Mucosa of descending colon (tissue), 3 donors: ENCODE measurements at regions not wholly inside any gene's neighbourhood (a gene's known extent, or its start where the extent isn't known, plus 50 kb on each side); places are given as distances from the start of the nearest gene placed in this dataset.
"Not testable (repeated sequence)": the region's sequence is repeated elsewhere in the genome, so short reads cannot be mapped to it uniquely, and the experiment has no call there.

ENCODE experiments used
- ATAC-seq: fragments of 200-7000 bp; cut with Tn5 transposase; one replicate; pipeline ENCODE4 v1.9.1; 2020; ENCODE audit warnings: mild to moderate bottlenecking, moderate library complexity
- DNase-seq, 3 donors: peaks; one replicate each; pipeline ENCODE4 v3.0.0-alpha.2; 2020
- H3K36me3 ChIP-seq: fragments of 200-600 bp; one replicate; pipeline ENCODE4 v1.8.0; 2021; ENCODE audit warnings: low read depth, mild to moderate bottlenecking
- H3K4me1 ChIP-seq: fragments of 200-600 bp; one replicate; pipeline ENCODE4 v1.8.0; 2021; ENCODE audit warnings: low read depth, mild to moderate bottlenecking
- H3K4me3 ChIP-seq: fragments of 200-600 bp; one replicate; pipeline ENCODE4 v1.8.0; 2021; ENCODE audit warnings: mild to moderate bottlenecking
- H3K9me3 ChIP-seq: fragments of 200-600 bp; one replicate; pipeline ENCODE4 v1.8.0; 2021; ENCODE audit warnings: mild to moderate bottlenecking
- intact Hi-C, 2 donors: fragments of 100-400 bp; cut with DNase I in 1 of 2; cut with micrococcal nuclease in 1 of 2; formaldehyde crosslinking; loops; one replicate each; pipeline versions ENCODE4 v1.11.0 to v1.11.1; 2022; cut with DNase I, micrococcal nuclease
- TF ChIP-seq, protein P1 (sequence below): fragments of 200-600 bp; IDR thresholded peaks from one replicate; pipeline ENCODE4 v1.8.0; 2022; ENCODE audit warnings: antibody characterized with exemption, mild to moderate bottlenecking
- donor health status: DM: no; HTN: no; CAD: no; lungs with moderate emphysema.
- donor health status: DM: no; HTN: no; CAD: no.
- donor health status: DM: no; HTN: yes; CAD: no.

DNA sequence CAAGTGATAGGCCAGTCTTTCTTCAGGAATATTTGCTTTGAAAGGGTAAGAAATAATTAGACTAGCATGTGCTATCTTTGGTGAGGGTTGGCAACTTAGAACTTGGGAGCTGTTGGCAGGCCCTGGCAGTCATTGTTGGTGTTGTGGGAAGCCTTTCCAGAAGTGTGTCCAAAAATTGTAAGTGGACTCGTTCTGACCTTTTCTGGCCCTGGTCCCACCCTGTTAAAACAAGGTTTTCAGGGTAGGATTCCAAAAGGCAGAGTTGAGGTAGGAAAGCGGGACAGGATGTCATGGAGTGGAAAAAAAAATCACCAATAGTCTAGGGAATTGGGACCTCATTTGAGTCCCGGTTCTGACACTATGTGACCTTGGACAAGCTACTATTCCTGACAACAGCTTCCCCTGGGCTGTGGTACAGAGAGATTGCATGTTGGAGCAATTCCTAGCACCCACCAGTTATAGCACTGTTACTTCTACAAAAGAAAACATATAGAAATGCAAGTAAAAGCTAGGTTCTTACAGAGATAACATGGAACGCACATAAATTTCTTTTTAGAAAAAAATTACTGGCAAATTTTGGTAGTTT is 299.3 kb upstream of the DDI1 start:
- ATAC-seq = no peak
- TF ChIP-seq, protein P1, sequence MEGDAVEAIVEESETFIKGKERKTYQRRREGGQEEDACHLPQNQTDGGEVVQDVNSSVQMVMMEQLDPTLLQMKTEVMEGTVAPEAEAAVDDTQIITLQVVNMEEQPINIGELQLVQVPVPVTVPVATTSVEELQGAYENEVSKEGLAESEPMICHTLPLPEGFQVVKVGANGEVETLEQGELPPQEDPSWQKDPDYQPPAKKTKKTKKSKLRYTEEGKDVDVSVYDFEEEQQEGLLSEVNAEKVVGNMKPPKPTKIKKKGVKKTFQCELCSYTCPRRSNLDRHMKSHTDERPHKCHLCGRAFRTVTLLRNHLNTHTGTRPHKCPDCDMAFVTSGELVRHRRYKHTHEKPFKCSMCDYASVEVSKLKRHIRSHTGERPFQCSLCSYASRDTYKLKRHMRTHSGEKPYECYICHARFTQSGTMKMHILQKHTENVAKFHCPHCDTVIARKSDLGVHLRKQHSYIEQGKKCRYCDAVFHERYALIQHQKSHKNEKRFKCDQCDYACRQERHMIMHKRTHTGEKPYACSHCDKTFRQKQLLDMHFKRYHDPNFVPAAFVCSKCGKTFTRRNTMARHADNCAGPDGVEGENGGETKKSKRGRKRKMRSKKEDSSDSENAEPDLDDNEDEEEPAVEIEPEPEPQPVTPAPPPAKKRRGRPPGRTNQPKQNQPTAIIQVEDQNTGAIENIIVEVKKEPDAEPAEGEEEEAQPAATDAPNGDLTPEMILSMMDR = no peak
- intact Hi-C loops = no loop called here

DNA sequence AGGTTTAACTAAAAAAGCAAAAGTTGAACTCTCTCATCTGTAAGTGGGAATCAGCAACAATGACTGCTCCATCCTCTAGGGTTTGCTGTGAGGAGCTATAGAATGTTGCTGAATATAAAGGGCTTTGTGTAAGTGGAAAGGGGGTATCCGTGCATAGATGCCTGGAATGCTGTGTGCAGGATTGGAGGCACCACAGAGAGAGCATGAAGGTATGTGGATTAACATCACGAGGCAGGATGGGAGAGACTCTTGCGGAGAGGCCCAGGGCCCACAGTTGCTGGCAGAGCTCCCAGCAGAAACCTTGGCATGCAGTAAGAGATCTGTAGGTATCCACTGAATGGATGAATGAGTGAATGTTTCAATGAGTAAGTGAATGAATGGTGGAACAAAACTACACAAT is 298.7 kb upstream of the DDI1 start:
- intact Hi-C loops = no loop called here
- ATAC-seq = no peak
- Histone ChIP-seq H3K4me3 (no peak overlapping the region), H3K36me3 (no peaks in the 10 kb centered on the region), H3K9me3 (no peaks in the 10 kb centered on the region), H3K4me1 (peaks cover 3% of the 10 kb centered on the region)
- TF ChIP-seq, protein P1 = no peak
- no peak for DNase-seq

More for the DNA sequence above, 299.3 kb upstream of the DDI1 start:
- Histone ChIP-seq H3K4me3 (no peak overlapping the region), H3K9me3 (no peaks in the 10 kb centered on the region), H3K36me3 (no peaks in the 10 kb centered on the region), H3K4me1 (peaks cover 3% of the 10 kb centered on the region)
- no peak for DNase-seq

DNA sequence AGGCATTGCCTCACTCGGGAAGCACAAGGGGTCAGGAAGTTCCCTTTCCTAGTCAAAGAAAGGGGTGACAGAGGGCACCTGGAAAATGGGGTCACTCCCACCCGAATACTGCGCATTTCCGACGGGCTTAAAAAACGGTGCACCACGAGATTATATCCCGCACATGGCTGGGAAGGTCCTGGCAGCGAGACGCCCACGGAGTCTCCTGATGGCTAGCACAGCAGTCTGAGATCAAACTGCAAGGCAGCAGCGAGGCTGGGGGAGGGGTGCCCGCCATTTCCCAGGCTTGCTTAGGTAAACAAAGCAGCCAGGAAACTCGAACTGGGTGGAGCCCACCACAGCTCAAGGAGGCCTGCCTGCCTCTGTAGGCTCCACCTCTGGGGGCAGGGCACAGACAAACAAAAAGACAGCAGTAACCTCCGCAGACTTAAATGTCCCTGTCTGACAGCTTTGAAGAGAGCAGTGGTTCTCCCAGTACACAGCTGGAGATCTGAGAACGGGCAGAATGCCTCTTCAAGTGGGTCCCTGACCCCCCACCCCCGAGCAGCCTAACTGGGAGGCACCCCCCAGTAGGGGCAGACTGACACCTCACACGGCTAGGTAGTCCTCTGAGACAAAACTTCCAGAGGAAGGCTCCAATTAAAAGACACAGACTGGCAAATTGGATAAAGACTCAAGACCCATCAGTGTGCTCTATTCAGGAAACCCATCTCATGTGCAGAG is 297.2 kb upstream of the DDI1 start:
- H3K9me3 ChIP-seq, ATAC-seq, intact Hi-C loops, H3K4me3 ChIP-seq, H3K36me3 ChIP-seq, H3K4me1 ChIP-seq: not testable (repeated sequence)
- DNase-seq = peak; percentile 23 to 57 (median 42)

DNA sequence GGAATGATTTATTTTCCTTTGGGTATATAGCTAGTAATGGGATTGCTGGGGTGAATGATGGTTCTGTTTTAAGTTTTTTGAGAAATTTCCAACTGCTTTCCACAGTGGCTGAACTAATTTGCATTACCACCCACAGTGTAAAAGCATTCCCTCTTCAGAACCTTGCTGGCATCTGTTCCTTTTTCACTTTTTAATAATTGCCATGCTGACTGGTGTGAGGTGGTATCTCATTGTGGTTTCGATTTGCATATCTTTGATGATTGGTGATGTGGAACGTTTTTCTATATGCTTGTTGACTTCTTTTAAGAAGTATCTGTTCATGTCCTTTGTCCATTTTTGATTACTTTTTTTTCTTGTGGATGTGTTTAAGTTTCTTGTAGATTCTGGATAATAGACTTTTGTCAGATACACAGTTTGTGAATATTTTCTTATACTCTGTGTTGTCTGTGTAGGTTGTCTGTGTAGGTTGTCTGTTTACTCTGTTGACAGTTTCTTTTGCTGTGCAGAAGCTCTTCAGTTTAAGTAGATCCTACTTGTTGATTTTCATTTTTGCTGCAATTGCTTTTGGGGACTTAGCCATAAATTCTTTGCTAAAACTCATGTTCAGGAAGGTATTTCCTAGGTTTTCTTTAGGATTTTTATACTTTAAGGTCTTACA is 291.8 kb upstream of the DDI1 start:
- Histone ChIP-seq H3K36me3 (no peaks in the 10 kb centered on the region), H3K9me3 (no peaks in the 10 kb centered on the region), H3K4me3 (no peak overlapping the region), H3K4me1 (no peaks in the 10 kb centered on the region)
- no peak for DNase-seq
- TF ChIP-seq, protein P1 = no peak
- intact Hi-C loops = no loop called here
- no peak for ATAC-seq

DNA sequence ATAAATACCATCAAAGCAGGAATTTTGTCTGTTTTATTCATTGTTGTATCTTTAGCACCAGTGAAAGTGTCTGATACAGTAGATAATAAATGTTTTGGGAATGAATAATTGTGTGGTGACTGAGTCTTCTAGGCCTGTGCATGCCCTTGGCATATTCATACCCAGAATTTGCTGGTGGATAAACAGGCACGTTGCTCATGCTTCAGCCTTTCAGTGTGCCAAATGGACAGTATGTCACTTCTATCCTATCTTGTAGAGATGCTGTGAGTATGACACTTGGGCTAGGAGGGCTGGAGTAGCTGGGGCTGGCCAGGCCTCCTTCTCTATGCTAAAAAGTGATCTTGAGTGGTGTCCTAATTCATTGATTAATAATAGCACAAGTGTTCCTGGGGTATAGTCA is 287.3 kb upstream of the DDI1 start:
- Histone ChIP-seq H3K36me3 (no peaks in the 10 kb centered on the region), H3K4me1 (no peaks in the 10 kb centered on the region), H3K9me3 (no peaks in the 10 kb centered on the region), H3K4me3 (no peak overlapping the region)
- ATAC-seq (no peak), DNase-seq (no peak)
- intact Hi-C loops = no loop called here
- TF ChIP-seq, protein P1 = no peak

DNA sequence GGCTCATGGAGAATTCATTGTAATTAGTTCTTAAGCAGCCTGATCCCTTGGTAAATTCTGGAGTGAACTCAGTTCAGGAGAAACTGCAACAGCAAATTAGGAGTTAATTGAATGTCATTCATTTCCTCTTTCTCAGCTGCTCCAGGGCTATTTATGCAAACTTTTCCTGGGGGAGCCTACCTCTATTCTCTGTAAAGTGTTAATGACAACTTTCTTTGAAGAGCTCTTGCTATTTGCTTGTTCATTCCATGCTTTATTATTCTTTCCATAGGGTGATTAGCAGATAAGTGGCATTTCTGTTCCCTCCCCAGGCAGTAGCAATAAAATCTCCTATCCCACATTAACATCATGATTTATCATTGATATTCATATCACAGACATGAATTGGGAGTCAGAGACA is 267.6 kb upstream of the DDI1 start:
- intact Hi-C loops = no loop called here
- Histone ChIP-seq H3K4me1 (no peaks in the 10 kb centered on the region), H3K9me3 (no peaks in the 10 kb centered on the region), H3K36me3 (no peaks in the 10 kb centered on the region), H3K4me3 (no peak overlapping the region)
- no peak for ATAC-seq
- TF ChIP-seq, protein P1 = no peak
- no peak for DNase-seq
